K562 (cell line): ENCODE measurements at regions not wholly inside any gene's neighbourhood (a gene's known extent, or its start where the extent isn't known, plus 50 kb on each side); places are given as distances from the start of the nearest gene placed in this dataset.

ENCODE experiments used
- CHCHD3 ChIP-seq: fragments of 250-450 bp; sonication (Bioruptor Pico); IDR thresholded peaks from 2 replicates; pipeline ENCODE4 v2.1.2; 2022; ENCODE audit warnings: mild to moderate bottlenecking
- KHSRP ChIP-seq: fragments of 450-650 bp; IDR thresholded peaks from 2 replicates; pipeline ENCODE4 v1.6.1; 2017
- LCOR ChIP-seq: sonication (generic); formaldehyde crosslinking; IDR thresholded peaks from 2 replicates; pipeline ENCODE4 v1.8.0; 2022; ENCODE audit warnings: mild to moderate bottlenecking, missing genetic modification reagents
- TCF7 ChIP-seq: sonication (generic); IDR thresholded peaks from 2 replicates; pipeline ENCODE4 v1.6.1; 2016; ENCODE audit warnings: antibody characterized with exemption, borderline replicate concordance
- ZBTB17 ChIP-seq: fragments of 450-650 bp; formaldehyde crosslinking; IDR thresholded peaks from 2 replicates; pipeline ENCODE4 v1.4.0; 2020; ENCODE audit warnings: mild to moderate bottlenecking
- TF ChIP-seq, protein P1 (sequence below), 2 experiments: fragments of 450-650 bp; IDR thresholded peaks; 2 replicates each; pipeline ENCODE4 v1.6.1; 2016
- TF ChIP-seq, protein P2 (sequence below): fragments of 200-800 bp; sonication (Bioruptor generic); IDR thresholded peaks from 2 replicates; pipeline ENCODE4 v1.6.1; 2017; ENCODE audit warnings: missing genetic modification characterization, missing compliant biosample characterization
- TF ChIP-seq, protein P3 (sequence below), 2 experiments: fragments of 150-350 bp in 1 of 2; IDR thresholded peaks; 2 replicates each; pipeline ENCODE4 v1.6.1; 2012 to 2016; ENCODE audit warnings: low read depth in 2 of 2, low read length in 2 of 2, mild to moderate bottlenecking in 1 of 2, moderate library complexity in 1 of 2

DNA sequence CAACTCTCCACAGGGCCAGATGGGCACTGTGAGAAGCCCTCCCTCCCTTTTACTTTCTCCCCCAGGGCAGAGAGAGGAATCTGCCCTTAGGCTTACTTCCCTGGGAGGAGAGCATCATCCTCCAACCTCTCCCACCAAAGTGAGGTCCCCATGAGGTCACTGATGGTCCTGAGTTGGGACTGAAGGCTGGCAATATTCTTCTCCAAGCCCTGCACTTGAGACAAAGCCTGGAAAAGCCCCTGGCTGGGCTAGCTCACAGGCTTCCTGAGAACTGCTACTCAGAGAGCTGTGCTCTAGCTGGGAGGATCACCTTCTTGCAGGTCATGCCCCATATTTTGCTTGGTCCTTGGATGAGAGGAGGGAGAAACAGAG lies 110.0 kb upstream of the MEF2A start (continued):
- TF ChIP-seq, protein P1, sequence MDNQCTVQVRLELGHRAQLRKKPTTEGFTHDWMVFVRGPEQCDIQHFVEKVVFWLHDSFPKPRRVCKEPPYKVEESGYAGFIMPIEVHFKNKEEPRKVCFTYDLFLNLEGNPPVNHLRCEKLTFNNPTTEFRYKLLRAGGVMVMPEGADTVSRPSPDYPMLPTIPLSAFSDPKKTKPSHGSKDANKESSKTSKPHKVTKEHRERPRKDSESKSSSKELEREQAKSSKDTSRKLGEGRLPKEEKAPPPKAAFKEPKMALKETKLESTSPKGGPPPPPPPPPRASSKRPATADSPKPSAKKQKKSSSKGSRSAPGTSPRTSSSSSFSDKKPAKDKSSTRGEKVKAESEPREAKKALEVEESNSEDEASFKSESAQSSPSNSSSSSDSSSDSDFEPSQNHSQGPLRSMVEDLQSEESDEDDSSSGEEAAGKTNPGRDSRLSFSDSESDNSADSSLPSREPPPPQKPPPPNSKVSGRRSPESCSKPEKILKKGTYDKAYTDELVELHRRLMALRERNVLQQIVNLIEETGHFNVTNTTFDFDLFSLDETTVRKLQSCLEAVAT (IDR thresholded peaks at IDR 0.05): no peak
- no peak for TF ChIP-seq ZBTB17
- TF ChIP-seq, protein P2, sequence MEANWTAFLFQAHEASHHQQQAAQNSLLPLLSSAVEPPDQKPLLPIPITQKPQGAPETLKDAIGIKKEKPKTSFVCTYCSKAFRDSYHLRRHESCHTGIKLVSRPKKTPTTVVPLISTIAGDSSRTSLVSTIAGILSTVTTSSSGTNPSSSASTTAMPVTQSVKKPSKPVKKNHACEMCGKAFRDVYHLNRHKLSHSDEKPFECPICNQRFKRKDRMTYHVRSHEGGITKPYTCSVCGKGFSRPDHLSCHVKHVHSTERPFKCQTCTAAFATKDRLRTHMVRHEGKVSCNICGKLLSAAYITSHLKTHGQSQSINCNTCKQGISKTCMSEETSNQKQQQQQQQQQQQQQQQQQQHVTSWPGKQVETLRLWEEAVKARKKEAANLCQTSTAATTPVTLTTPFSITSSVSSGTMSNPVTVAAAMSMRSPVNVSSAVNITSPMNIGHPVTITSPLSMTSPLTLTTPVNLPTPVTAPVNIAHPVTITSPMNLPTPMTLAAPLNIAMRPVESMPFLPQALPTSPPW (CRISPR knock-in tag): no peak
- no peak for TF ChIP-seq CHCHD3 (CRISPR knock-in tag)
- TF ChIP-seq LCOR (CRISPR knock-in tag): no peak
- TF ChIP-seq, protein P3, sequence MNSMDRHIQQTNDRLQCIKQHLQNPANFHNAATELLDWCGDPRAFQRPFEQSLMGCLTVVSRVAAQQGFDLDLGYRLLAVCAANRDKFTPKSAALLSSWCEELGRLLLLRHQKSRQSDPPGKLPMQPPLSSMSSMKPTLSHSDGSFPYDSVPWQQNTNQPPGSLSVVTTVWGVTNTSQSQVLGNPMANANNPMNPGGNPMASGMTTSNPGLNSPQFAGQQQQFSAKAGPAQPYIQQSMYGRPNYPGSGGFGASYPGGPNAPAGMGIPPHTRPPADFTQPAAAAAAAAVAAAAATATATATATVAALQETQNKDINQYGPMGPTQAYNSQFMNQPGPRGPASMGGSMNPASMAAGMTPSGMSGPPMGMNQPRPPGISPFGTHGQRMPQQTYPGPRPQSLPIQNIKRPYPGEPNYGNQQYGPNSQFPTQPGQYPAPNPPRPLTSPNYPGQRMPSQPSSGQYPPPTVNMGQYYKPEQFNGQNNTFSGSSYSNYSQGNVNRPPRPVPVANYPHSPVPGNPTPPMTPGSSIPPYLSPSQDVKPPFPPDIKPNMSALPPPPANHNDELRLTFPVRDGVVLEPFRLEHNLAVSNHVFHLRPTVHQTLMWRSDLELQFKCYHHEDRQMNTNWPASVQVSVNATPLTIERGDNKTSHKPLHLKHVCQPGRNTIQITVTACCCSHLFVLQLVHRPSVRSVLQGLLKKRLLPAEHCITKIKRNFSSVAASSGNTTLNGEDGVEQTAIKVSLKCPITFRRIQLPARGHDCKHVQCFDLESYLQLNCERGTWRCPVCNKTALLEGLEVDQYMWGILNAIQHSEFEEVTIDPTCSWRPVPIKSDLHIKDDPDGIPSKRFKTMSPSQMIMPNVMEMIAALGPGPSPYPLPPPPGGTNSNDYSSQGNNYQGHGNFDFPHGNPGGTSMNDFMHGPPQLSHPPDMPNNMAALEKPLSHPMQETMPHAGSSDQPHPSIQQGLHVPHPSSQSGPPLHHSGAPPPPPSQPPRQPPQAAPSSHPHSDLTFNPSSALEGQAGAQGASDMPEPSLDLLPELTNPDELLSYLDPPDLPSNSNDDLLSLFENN (IDR thresholded peaks at IDR 0.05; ENCODE audit: low read depth in 2 of 2, low read length in 2 of 2): no peak
- TF ChIP-seq KHSRP: no peak
- no peak for TF ChIP-seq TCF7
